Skeletal muscle tissue (tissue), 3 donors: ENCODE measurements at regions not wholly inside any gene's neighbourhood (a gene's known extent, or its start where the extent isn't known, plus 50 kb on each side); places are given as distances from the start of the nearest gene placed in this dataset.

Source experiments
- H3K27ac ChIP-seq: one replicate; pipeline ENCODE4 v1.7.0; 2013; ENCODE audit warnings: mild to moderate bottlenecking, low read depth, low read length, inconsistent platforms
- H3K27me3 ChIP-seq, 3 donors: one replicate each; pipeline ENCODE4 v1.7.0; 2013; ENCODE audit warnings: low read length in 3 of 3; ENCODE audit not compliant: control insufficient read depth in 3 of 3, insufficient read depth in 3 of 3
- H3K36me3 ChIP-seq, 3 donors: one replicate each; pipeline ENCODE4 v1.7.0; 2013; ENCODE audit warnings: low read length in 3 of 3; ENCODE audit not compliant: control insufficient read depth in 3 of 3, insufficient read depth in 3 of 3
- H3K4me1 ChIP-seq, 3 donors: one replicate each; pipeline ENCODE4 v1.7.0; 2013; ENCODE audit warnings: low read length in 3 of 3, mild to moderate bottlenecking in 3 of 3; ENCODE audit not compliant: control insufficient read depth in 3 of 3, insufficient read depth in 3 of 3
- H3K4me3 ChIP-seq, 3 donors: one replicate each; pipeline ENCODE4 v1.7.0; 2013; ENCODE audit warnings: low read length in 3 of 3
- H3K9ac ChIP-seq, 3 donors: one replicate each; pipeline ENCODE4 v1.7.0; 2013; ENCODE audit warnings: low read length in 3 of 3, mild to moderate bottlenecking in 3 of 3, moderate library complexity in 2 of 3, low read depth in 1 of 3
- H3K9me3 ChIP-seq, 3 donors: one replicate each; pipeline ENCODE4 v1.7.0; 2013; ENCODE audit warnings: low read length in 3 of 3; ENCODE audit not compliant: control insufficient read depth in 3 of 3
- donor health status: Osteomylitis.

DNA sequence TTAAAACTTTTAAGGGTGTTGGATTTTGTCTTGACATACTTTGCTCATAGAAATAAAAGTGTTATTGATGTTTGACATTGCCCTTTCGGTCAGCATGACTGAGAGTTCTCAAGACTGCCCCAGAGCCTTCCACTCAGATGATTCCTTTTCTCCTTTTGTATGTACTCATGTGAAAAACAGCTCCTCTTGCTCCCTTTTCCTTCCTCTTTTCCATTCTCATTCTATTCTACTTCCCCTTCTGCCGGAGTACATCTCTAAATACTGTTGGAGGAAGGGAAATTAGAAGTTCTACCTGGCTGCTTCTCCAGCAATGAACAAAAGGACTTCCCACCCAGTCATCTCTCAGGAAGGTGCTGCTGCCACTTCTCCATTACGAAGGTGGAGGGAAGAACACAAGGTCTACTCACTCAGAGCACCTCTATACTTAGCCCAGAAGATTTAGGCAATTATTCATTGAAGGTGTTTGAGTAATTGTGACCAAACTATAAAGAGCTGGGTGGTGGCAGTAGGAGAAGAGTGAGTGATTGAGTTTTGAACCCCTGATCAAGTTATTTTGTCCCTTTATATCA, 163.8 kb upstream of the MBNL1 start:
- Histone ChIP-seq H3K27ac (no peak overlapping the region), H3K9ac (no peak overlapping the region), H3K4me3 (no peak overlapping the region), H3K9me3 (no peaks in the 10 kb centered on the region), H3K36me3 (no peaks in the 10 kb centered on the region), H3K27me3 (no peaks in the 10 kb centered on the region), H3K4me1 (no peaks in the 10 kb centered on the region)

DNA sequence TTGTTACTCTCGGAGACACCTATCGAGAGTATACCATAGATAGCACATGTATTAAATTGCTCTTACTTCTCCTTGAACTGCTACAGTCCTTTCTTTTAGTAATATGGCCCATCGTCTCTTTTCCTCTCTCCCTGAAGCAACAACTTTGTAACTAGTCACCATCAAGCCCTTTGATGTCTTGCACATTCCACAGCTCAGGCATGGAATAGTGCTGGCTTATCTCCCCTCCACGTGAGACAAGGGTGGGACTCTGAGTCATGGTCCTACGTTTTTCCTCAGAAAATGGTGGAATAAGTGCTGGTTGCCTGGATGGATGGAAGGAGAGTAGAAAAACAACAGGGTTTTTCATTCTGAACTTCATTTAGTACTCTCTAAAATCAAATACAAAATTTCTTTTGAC, 163.3 kb upstream of the MBNL1 start:
- H3K9me3 ChIP-seq = no peaks in the 10 kb centered on the region
- H3K27me3 ChIP-seq = no peaks in the 10 kb centered on the region
- no peaks in the 10 kb centered on the region for H3K4me1 ChIP-seq
- H3K36me3 ChIP-seq = no peaks in the 10 kb centered on the region
- no peak overlapping the region for H3K9ac ChIP-seq
- H3K27ac ChIP-seq = no peak overlapping the region
- H3K4me3 ChIP-seq = no peak overlapping the region

DNA sequence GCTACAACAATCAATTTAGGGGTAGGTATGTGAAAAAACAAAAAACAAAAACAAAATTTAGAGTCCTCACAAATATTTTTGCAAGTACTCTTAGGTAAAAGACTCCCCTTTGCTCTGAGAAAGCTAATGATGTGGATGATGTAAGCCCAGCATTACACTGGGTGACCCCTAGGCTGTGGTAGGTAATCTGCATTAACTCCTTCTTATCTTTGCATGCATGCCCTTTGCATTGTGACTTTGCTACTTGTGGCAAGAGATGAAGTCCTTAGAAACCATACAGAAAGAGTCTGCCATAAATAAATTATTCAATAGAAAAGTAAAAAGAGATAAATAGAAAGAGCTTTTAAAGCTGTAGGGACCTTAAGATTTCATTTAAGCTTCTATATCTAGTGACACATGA, 159.7 kb upstream of the MBNL1 start:
- Histone ChIP-seq H3K27ac (no peak overlapping the region), H3K36me3 (no peaks in the 10 kb centered on the region), H3K4me3 (no peak overlapping the region), H3K9ac (no peak overlapping the region), H3K9me3 (no peaks in the 10 kb centered on the region), H3K4me1 (no peaks in the 10 kb centered on the region), H3K27me3 (no peaks in the 10 kb centered on the region)

DNA sequence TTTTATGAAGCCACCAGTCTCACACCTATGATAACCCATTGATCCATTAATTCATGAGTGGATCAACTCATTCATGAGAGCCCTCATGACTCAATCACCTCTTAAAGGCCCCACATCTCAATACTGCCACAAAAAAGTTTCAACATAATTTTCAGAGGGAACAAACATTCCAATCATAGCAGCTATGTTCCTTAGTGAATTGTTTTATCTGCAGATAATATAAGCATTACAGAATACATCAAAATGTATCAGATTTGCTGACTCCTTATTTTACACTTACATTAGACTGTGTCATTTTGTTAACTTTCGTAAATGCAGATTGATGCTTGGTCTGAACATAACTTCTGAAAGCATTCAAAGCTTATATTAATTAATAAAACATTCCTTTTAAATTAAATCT, 155.3 kb upstream of the MBNL1 start:
- H3K4me3 ChIP-seq = no peak overlapping the region
- no peak overlapping the region for H3K9ac ChIP-seq
- no peak overlapping the region for H3K27ac ChIP-seq
- H3K9me3 ChIP-seq = no peaks in the 10 kb centered on the region
- no peaks in the 10 kb centered on the region for H3K4me1 ChIP-seq
- H3K27me3 ChIP-seq = no peaks in the 10 kb centered on the region
- no peaks in the 10 kb centered on the region for H3K36me3 ChIP-seq

DNA sequence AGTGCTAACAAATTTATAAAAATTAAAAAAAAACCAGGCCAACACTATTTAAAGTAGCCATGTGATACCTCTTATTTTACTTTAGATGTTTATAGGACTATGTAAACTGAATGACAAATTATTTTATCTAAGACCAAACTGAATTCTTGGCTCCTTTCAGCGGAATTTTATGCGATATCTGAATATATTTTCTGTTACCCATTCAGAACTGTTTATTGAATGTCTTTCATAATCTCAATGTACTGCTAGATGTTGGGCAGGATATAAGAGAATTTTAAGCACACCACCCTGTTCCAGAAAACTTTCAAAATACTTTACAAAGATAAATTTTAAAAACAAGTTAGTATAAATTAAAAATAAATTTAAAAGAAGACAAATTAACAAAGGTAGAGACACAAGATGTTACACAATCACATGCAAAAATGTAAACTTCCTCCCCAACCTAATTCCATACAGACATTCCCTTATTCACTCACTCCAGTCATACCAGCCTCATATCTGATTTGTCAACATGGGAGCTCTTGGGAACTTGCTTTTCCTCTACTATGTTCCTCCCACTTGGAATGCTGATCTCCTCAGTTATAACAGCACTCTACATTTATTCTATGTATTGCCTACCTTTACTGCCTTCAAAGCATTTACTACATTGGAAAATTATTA, 154.6 kb upstream of the MBNL1 start:
- Histone ChIP-seq H3K4me1 (no peaks in the 10 kb centered on the region), H3K9ac (no peak overlapping the region), H3K9me3 (no peaks in the 10 kb centered on the region), H3K36me3 (no peaks in the 10 kb centered on the region), H3K27me3 (no peaks in the 10 kb centered on the region), H3K27ac (no peak overlapping the region), H3K4me3 (no peak overlapping the region)

DNA sequence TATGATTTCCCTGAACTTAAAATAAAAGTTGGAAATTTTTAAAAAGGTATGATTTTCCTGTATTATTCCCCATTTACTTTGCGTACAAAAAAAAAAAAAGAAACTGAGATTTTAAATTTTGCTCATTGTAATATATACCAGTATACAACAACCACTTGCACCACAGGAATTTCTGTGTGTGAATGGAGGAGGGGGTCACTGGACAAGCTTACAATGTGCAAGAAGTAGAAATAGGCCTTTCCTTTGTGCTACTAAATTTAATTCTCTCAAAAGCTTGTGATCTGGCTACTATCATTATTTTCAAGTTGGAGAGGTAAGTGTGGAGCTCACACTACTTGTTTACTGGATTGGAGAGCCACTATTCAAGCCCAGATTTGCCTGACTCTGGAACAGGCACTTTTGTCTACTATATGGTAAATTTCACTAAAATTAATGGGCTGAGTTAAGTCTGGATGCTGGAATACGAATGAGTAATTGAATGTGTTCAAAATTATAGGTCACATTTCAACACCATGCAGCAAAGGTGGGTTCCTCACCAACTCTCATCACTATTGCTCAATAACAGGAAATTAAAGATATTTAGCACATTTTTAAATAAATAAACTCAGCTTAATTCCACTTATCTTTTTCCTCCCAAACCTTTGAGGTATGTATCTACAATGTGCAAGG, 148.0 kb upstream of the MBNL1 start:
- no peaks in the 10 kb centered on the region for H3K9me3 ChIP-seq
- H3K27me3 ChIP-seq = no peaks in the 10 kb centered on the region
- H3K36me3 ChIP-seq = no peaks in the 10 kb centered on the region
- H3K9ac ChIP-seq = no peak overlapping the region
- H3K4me3 ChIP-seq = no peak overlapping the region
- H3K27ac ChIP-seq = no peak overlapping the region
- no peaks in the 10 kb centered on the region for H3K4me1 ChIP-seq

DNA sequence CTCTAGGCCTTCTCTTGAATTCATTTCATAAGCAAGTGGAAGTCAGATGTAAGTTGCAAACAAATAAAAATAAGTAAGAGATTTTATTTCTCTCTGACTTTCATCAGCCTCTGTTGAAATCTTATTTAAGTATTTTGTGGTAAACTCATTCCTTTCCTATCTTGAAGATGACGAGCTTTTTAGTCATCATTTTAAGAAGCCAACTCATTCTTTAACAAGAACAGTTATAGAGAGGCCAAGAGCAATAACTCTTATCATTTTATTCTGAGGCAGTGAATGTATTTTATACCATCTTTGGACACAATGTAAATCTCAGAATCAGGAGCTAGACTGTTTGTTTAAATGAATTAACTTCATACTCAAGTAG, 147.5 kb upstream of the MBNL1 start:
- Histone ChIP-seq H3K4me3 (no peak overlapping the region), H3K27ac (no peak overlapping the region), H3K9ac (no peak overlapping the region), H3K27me3 (no peaks in the 10 kb centered on the region), H3K9me3 (no peaks in the 10 kb centered on the region), H3K36me3 (no peaks in the 10 kb centered on the region), H3K4me1 (no peaks in the 10 kb centered on the region)

DNA sequence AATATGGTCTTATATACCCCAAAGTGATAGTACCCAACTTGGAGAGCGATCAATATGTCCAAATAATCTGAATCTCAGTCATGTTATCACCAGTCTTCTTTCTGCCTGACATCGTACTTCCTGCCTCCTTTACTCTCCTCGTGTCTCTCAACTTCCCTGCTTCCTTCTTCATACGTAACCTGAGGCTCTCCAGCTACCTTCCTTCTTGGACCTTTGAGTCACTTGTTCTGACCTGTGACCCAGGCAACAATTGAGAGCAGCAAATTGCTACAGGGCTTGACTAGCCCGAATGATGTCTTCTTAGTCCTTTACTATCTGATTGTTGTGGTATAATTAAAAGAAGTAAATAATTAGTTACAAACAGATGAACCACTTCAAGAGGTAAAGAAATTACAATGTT, 145.9 kb upstream of the MBNL1 start:
- Histone ChIP-seq H3K27me3 (no peaks in the 10 kb centered on the region), H3K9ac (no peak overlapping the region), H3K36me3 (no peaks in the 10 kb centered on the region), H3K4me1 (no peaks in the 10 kb centered on the region), H3K27ac (no peak overlapping the region), H3K4me3 (no peak overlapping the region), H3K9me3 (no peaks in the 10 kb centered on the region)

DNA sequence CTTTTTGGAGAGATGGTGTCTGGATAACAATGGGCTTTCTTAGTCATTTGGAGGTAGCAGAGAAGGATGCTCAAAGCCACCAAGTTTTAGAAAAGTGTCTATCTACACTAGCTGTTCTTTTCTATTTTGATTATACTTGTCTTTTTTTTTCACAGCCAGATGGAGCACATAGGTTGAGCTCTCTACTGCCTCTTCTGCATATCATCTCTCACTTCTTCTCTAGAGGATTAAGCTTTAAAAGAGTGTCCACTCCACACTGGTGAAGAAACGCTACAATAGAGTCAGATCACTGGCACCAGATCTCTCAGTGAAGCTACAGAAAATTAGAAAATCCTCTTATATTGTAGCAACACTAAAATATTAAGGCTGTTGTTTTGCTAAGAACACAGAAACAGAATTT, 145.3 kb upstream of the MBNL1 start:
- Histone ChIP-seq H3K36me3 (no peaks in the 10 kb centered on the region), H3K4me3 (no peak overlapping the region), H3K27ac (no peak overlapping the region)

DNA sequence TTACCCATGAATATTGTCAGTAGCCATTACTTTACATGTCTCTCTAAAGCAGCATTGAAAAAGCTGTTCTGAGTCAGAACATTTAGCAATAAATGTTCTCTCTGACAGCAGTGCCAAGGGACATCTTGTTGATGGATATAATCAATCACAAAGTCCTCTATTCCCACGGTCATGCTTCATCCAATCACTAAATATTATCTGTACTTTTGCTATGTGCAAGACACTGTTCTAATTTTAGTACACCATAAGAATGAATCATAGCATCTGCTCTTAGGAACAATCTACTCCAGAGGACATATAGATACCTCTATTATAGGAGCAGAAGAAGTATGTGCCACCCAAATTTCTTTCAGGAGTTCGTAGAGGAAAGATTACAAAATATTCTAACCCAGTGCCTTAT, 142.5 kb upstream of the MBNL1 start:
- Histone ChIP-seq H3K36me3 (no peaks in the 10 kb centered on the region), H3K9ac (no peak overlapping the region), H3K4me1 (no peaks in the 10 kb centered on the region), H3K4me3 (no peak overlapping the region), H3K9me3 (no peaks in the 10 kb centered on the region), H3K27ac (no peak overlapping the region), H3K27me3 (no peaks in the 10 kb centered on the region)

More for the DNA sequence above, 145.3 kb upstream of the MBNL1 start:
- no peak overlapping the region for H3K9ac ChIP-seq
- H3K27me3 ChIP-seq = no peaks in the 10 kb centered on the region
- H3K4me1 ChIP-seq = no peaks in the 10 kb centered on the region
- no peaks in the 10 kb centered on the region for H3K9me3 ChIP-seq
